ENCODE measurements at regions not wholly inside any gene's neighbourhood (a gene's known extent, or its start where the extent isn't known, plus 50 kb on each side); places are given as distances from the start of the nearest gene placed in this dataset.

GRCh38 chr3:174409086-174409743 lies 449.9 kb upstream of the NAALADL2 start:
- H3K4me3 ChIP-seq (ENCODE audit: control insufficient read depth, low read depth, low read length): no peak overlapping the region
- TF ChIP-seq CTCF (conservative IDR thresholded peaks at IDR 0.05; ENCODE audit: control insufficient read depth, insufficient read depth, low read depth, low read length): no peak
- DNase-seq (ENCODE audit: low read depth): no peak

GRCh38 chr3:174413062-174413912 lies 445.8 kb upstream of the NAALADL2 start:
- TF ChIP-seq CTCF (conservative IDR thresholded peaks at IDR 0.05; ENCODE audit: control insufficient read depth, insufficient read depth, low read depth, low read length): no peak
- H3K4me3 ChIP-seq (ENCODE audit: control insufficient read depth, low read depth, low read length): no peak overlapping the region
- no peak for DNase-seq (ENCODE audit: low read depth)

- no peak overlapping the region for H3K4me3 ChIP-seq (ENCODE audit: control insufficient read depth, low read depth, low read length)
- DNase-seq (ENCODE audit: low read depth): no peak
- no peak for TF ChIP-seq CTCF (conservative IDR thresholded peaks at IDR 0.05; ENCODE audit: control insufficient read depth, insufficient read depth, low read depth, low read length)
Observed at GRCh38 chr3:174414902-174415301, 444.2 kb upstream of the NAALADL2 start.

- TF ChIP-seq CTCF (conservative IDR thresholded peaks at IDR 0.05; ENCODE audit: control insufficient read depth, insufficient read depth, low read depth, low read length): no peak
- no peak for DNase-seq (ENCODE audit: low read depth)
- no peak overlapping the region for H3K4me3 ChIP-seq (ENCODE audit: control insufficient read depth, low read depth, low read length)
Observed at GRCh38 chr3:174417573-174417972, 441.6 kb upstream of the NAALADL2 start.

- no peak for DNase-seq (ENCODE audit: low read depth)
- no peak overlapping the region for H3K4me3 ChIP-seq (ENCODE audit: control insufficient read depth, low read depth, low read length)
- TF ChIP-seq CTCF (conservative IDR thresholded peaks at IDR 0.05; ENCODE audit: control insufficient read depth, insufficient read depth, low read depth, low read length): no peak
Observed at GRCh38 chr3:174419216-174419615, 439.9 kb upstream of the NAALADL2 start.

- TF ChIP-seq CTCF (conservative IDR thresholded peaks at IDR 0.05; ENCODE audit: control insufficient read depth, insufficient read depth, low read depth, low read length): no peak
- no peak overlapping the region for H3K4me3 ChIP-seq (ENCODE audit: control insufficient read depth, low read depth, low read length)
- no peak for DNase-seq (ENCODE audit: low read depth)
Observed at GRCh38 chr3:174423936-174424335, 435.2 kb upstream of the NAALADL2 start.
